Thoracic aorta (tissue), 2 donors: ENCODE measurements at regions not wholly inside any gene's neighbourhood (a gene's known extent, or its start where the extent isn't known, plus 50 kb on each side); places are given as distances from the start of the nearest gene placed in this dataset.

Source experiments
- ATAC-seq: fragments of 150-250 bp; one replicate; pipeline ENCODE4 v1.8.0; 2017; ENCODE audit warnings: low read depth; ENCODE audit not compliant: insufficient number of reproducible peaks, low FRiP score
- DNase-seq: peaks from one replicate; pipeline ENCODE4 v3.0.0-alpha.2; 2020; ENCODE audit warnings: low spot score
- H3K27ac ChIP-seq, 2 donors: fragments of 200-600 bp; sonication (generic); 1 replicate in 1 of 2; 2 replicates in 1 of 2; pipeline ENCODE4 v1.5.1; 2016; ENCODE audit warnings: mild to moderate bottlenecking in 2 of 2, moderate library complexity in 2 of 2
- H3K27me3 ChIP-seq: fragments of 200-600 bp; sonication (generic); replicated peaks from 2 replicates; pipeline ENCODE4 v1.6.0; 2016; ENCODE audit warnings: mild to moderate bottlenecking; ENCODE audit not compliant: insufficient read depth
- H3K36me3 ChIP-seq: fragments of 200-600 bp; sonication (generic); one replicate; pipeline ENCODE4 v1.5.1; 2016
- H3K4me1 ChIP-seq, 2 donors: fragments of 200-600 bp; sonication (generic); 1 replicate in 1 of 2; 2 replicates in 1 of 2; pipeline versions ENCODE4 v1.5.1 to v1.6.0; 2016; ENCODE audit warnings: low read depth in 2 of 2, mild to moderate bottlenecking in 1 of 2; ENCODE audit not compliant: control insufficient read depth in 1 of 2
- H3K4me3 ChIP-seq: fragments of 200-600 bp; sonication (generic); 2 replicates; pipeline ENCODE4 v1.5.1; 2016; ENCODE audit warnings: mild to moderate bottlenecking
- H3K9me3 ChIP-seq: fragments of 200-600 bp; sonication (generic); 2 replicates; pipeline ENCODE4 v1.5.1; 2016
- TF ChIP-seq, protein P1 (sequence below): fragments of 200-600 bp; sonication (generic); IDR thresholded peaks from one replicate; pipeline ENCODE4 v1.5.1; 2019; ENCODE audit warnings: antibody characterized with exemption

DNA sequence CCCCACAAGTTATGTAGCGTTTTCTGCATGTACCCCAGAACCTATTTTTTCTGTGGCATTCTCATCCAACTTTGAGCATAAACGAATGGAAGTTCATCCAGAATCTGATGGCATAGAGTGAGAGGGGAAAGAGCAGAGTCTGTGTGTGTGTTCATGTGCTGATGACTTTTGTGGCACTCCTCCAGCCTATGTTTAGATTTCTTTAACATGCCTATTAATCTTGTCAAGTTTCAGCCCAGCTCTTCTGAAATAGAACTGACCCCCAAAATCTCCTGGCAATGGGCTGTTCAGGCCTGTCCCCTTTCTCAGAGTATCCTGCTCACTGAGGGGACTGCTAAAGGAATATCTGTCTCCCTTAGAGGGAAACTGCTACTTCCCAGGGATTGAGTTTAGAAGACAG is 56.4 kb upstream of the NEO1 start:
- H3K27ac ChIP-seq: peak overlapping the region in 1 of 2 donors; percentile 70
- H3K4me1 ChIP-seq: peaks cover 27 to 66% of the 10 kb centered on the region in 2 donors
- DNase-seq: no peak
- TF ChIP-seq, protein P1, sequence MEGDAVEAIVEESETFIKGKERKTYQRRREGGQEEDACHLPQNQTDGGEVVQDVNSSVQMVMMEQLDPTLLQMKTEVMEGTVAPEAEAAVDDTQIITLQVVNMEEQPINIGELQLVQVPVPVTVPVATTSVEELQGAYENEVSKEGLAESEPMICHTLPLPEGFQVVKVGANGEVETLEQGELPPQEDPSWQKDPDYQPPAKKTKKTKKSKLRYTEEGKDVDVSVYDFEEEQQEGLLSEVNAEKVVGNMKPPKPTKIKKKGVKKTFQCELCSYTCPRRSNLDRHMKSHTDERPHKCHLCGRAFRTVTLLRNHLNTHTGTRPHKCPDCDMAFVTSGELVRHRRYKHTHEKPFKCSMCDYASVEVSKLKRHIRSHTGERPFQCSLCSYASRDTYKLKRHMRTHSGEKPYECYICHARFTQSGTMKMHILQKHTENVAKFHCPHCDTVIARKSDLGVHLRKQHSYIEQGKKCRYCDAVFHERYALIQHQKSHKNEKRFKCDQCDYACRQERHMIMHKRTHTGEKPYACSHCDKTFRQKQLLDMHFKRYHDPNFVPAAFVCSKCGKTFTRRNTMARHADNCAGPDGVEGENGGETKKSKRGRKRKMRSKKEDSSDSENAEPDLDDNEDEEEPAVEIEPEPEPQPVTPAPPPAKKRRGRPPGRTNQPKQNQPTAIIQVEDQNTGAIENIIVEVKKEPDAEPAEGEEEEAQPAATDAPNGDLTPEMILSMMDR: no peak
- no peaks in the 10 kb centered on the region for H3K27me3 ChIP-seq
- H3K36me3 ChIP-seq: no peaks in the 10 kb centered on the region
- no peaks in the 10 kb centered on the region for H3K9me3 ChIP-seq
- H3K4me3 ChIP-seq: no peak overlapping the region
- ATAC-seq: no peak

DNA sequence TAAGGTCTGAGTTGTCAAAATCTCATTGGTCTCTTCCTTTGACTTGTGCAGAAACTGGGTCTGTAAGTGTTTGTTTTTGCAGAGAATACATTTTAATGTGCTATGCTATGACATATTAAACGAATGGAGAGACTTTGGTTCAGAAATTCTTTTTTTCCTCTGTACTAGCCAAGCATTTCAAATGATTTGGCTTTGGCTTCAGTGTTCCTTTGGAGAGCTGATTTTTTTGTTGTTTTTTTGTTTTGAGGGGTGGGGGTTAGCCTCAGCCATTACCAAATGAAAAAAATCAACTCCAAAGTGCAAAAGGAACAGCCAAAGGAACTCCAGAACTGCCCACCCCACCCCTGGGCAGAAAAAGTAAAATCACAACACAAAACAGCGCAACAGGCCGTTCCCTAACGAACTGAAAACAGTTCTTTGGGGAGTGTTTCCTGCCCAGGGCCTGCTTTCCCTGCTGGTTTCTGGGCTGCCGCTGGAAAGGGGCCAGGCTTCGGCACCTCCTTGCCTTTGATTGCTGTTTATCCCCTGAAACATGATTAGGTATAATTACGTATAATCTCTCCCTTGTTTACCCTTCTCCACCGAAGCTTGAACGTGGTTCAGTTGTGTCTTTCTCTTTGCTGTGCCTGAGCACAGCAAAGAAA is 57.6 kb upstream of the NEO1 start:
- Histone ChIP-seq H3K4me1 (peaks cover 24 to 60% of the 10 kb centered on the region in 2 donors), H3K27me3 (no peaks in the 10 kb centered on the region), H3K9me3 (no peaks in the 10 kb centered on the region), H3K27ac (peak overlapping the region; percentile 70 to 86), H3K4me3 (peak overlapping the region; percentile 55), H3K36me3 (no peaks in the 10 kb centered on the region)
- DNase-seq: no peak
- TF ChIP-seq, protein P1: no peak
- no peak for ATAC-seq

DNA sequence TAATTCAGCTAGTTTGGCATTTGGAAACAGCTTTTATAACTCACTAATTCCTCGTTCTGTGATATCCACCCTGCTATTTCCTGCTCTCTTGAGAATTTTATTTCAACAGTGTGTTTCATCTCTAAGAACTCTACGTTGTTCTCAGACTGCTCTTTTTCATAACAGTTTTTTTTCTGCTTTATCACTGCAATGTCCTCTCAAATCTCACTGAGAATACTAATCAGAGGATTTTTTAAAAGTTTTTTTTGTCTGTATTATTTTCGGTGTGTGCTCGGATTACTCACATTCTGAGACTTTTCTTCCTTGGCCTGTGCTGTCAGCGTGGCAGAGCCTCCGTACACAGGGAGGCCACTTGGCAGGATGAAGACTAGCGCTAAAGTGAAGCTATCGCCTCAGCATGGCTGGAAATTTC is 59.4 kb upstream of the NEO1 start:
- peaks cover 24 to 59% of the 10 kb centered on the region in 2 donors for H3K4me1 ChIP-seq
- no peaks in the 10 kb centered on the region for H3K36me3 ChIP-seq
- ATAC-seq (no peak), DNase-seq (no peak)
- peak overlapping the region; percentile 70 to 80 for H3K27ac ChIP-seq
- TF ChIP-seq, protein P1: no peak
- no peaks in the 10 kb centered on the region for H3K27me3 ChIP-seq
- H3K4me3 ChIP-seq: peak overlapping the region; percentile 25
- no peaks in the 10 kb centered on the region for H3K9me3 ChIP-seq

DNA sequence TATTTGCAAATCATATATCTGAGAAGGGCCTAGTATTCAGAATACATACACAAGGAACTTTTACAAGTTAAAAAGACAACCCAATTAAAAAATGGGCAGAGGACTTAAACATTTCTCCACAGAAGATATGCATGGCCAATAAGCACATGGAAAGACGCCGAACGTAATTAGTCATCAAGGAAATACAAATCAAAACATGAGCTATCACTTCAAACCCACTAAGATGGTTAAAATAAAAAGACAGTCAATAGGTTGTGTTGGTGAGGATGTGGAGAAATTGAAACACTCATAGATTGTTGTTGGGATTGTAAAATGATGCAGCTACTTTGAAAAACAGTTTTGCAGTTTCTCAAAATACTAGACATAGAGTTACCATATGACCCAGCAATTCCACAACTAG is 61.2 kb upstream of the NEO1 start:
- Histone ChIP-seq H3K27ac (no peak overlapping the region), H3K36me3 (no peaks in the 10 kb centered on the region), H3K9me3 (no peaks in the 10 kb centered on the region), H3K27me3 (no peaks in the 10 kb centered on the region), H3K4me1 (peaks cover 24 to 49% of the 10 kb centered on the region in 2 donors), H3K4me3 (no peak overlapping the region)
- TF ChIP-seq, protein P1: no peak
- ATAC-seq (no peak), DNase-seq (no peak)

DNA sequence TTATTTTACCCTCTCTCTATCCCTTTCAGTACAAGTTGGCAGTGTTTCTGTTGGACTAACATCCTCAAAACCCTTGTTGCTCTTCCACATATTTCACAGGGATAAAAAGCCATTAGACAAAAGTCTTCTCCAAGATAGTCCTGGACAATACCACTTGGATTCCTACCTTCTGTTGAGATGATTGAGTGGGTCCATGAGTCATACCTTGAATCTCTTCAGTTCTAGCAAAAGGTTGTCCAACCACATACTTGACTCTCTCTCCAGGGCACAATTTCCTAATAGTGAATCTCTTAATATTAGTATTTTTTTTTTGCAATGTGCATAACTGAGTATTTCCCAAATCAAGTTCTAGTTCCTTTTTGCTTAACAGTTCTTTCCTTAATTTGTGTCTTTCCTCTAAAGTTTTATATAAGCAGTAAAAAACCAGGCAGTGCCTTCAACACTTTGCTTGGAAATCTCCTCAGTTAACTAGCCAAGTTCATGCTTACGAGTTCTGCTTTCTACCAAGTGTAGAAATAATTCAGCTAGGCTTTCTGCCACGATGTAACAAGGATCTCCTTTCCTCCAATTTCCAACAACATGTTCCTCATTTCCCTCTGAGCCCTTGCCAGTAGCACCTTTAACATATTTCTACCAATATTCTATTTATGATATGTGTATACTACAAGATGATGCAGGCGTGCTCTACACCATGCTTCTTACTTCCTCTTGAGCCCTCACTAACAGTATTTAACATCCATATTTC is 68.3 kb upstream of the NEO1 start:
- ATAC-seq: no peak
- no peak for DNase-seq
- Histone ChIP-seq H3K27ac (no peak overlapping the region), H3K4me3 (no peak overlapping the region), H3K36me3 (no peaks in the 10 kb centered on the region), H3K9me3 (peaks cover 3% of the 10 kb centered on the region), H3K27me3 (no peaks in the 10 kb centered on the region), H3K4me1 (peaks cover 0 to 13% of the 10 kb centered on the region in 2 donors)
- TF ChIP-seq, protein P1: no peak
